ENCODE measurements at regions not wholly inside any gene's neighbourhood (a gene's known extent, or its start where the extent isn't known, plus 50 kb on each side); places are given as distances from the start of the nearest gene placed in this dataset.

DNA sequence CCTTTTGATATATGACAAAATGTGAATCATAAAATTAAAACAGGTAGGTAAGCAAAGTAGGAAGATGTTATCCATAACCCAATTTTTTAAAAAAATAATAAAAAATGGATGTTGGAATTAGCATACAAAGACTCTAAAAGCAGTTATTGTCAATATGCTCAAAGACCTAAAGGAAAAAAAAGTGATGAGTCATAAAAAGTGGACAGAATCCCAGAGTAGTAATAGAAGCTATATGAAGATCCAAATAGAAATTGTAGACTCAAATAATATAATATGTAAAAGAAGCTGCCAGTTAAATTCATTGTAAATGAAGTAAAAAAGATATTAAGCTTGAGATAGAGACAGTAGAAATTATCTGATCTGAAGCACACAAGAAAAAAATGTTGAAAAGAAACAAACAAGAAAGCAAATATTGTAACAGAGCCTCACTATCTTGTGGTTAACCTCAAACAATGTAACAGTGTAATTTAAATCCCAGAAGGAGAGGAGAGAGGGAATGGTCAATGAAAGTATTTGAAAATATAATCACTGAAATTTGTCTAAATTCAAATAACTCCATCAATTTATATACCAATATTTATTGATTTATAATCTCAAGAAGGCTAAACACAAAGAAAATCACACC lies 773.4 kb upstream of the RAG2 start:
- H3K27ac ChIP-seq (ENCODE audit: low read length), result no peak overlapping the region
- H3K36me3 ChIP-seq (ENCODE audit: control insufficient read depth in 1 of 2, insufficient read depth in 2 of 2, low read length in 2 of 2), result no peaks in the 10 kb centered on the region
- H3K9me3 ChIP-seq (ENCODE audit: control insufficient read depth in 1 of 2, low read length in 2 of 2), result peaks cover 0 to 6% of the 10 kb centered on the region in 2 donors
- no peaks in the 10 kb centered on the region for H3K4me1 ChIP-seq (ENCODE audit: control insufficient read depth in 1 of 2, insufficient read depth in 2 of 2, low read length in 2 of 2)
- H3K4me3 ChIP-seq (ENCODE audit: low read depth in 1 of 2, low read length in 2 of 2), result no peak overlapping the region
- no peaks in the 10 kb centered on the region for H3K27me3 ChIP-seq (ENCODE audit: low read depth, low read length)

- Histone ChIP-seq H3K9me3 (ENCODE audit: control insufficient read depth in 1 of 2, low read length in 2 of 2) (peaks cover 0 to 7% of the 10 kb centered on the region in 2 donors), H3K36me3 (ENCODE audit: control insufficient read depth in 1 of 2, insufficient read depth in 2 of 2, low read length in 2 of 2) (no peaks in the 10 kb centered on the region), H3K4me3 (ENCODE audit: low read depth in 1 of 2, low read length in 2 of 2) (no peak overlapping the region), H3K27ac (ENCODE audit: low read length) (no peak overlapping the region), H3K4me1 (ENCODE audit: control insufficient read depth in 1 of 2, insufficient read depth in 2 of 2, low read length in 2 of 2) (no peaks in the 10 kb centered on the region), H3K27me3 (ENCODE audit: low read depth, low read length) (no peaks in the 10 kb centered on the region)
Observed at GRCh38 chr11:37370817-37371216, 772.8 kb upstream of the RAG2 start.

- H3K4me3 ChIP-seq (ENCODE audit: low read depth in 1 of 2, low read length in 2 of 2), result no peak overlapping the region
- H3K27ac ChIP-seq (ENCODE audit: low read length), result no peak overlapping the region
- no peaks in the 10 kb centered on the region for H3K4me1 ChIP-seq (ENCODE audit: control insufficient read depth in 1 of 2, insufficient read depth in 2 of 2, low read length in 2 of 2)
- H3K9me3 ChIP-seq (ENCODE audit: control insufficient read depth in 1 of 2, low read length in 2 of 2), result peaks cover 0 to 15% of the 10 kb centered on the region in 2 donors
- no peaks in the 10 kb centered on the region for H3K27me3 ChIP-seq (ENCODE audit: low read depth, low read length)
- no peaks in the 10 kb centered on the region for H3K36me3 ChIP-seq (ENCODE audit: control insufficient read depth in 1 of 2, insufficient read depth in 2 of 2, low read length in 2 of 2)
Observed at GRCh38 chr11:37364246-37364839, 766.3 kb upstream of the RAG2 start.

GRCh38 chr11:37353192-37353591 lies 755.2 kb upstream of the RAG2 start:
- no peaks in the 10 kb centered on the region for H3K9me3 ChIP-seq (ENCODE audit: control insufficient read depth in 1 of 2, low read length in 2 of 2)
- H3K27me3 ChIP-seq (ENCODE audit: low read depth, low read length), result no peaks in the 10 kb centered on the region
- H3K36me3 ChIP-seq (ENCODE audit: control insufficient read depth in 1 of 2, insufficient read depth in 2 of 2, low read length in 2 of 2), result no peaks in the 10 kb centered on the region

GRCh38 chr11:37352485-37352884 lies 754.4 kb upstream of the RAG2 start:
- Histone ChIP-seq H3K36me3 (ENCODE audit: control insufficient read depth in 1 of 2, insufficient read depth in 2 of 2, low read length in 2 of 2) (no peaks in the 10 kb centered on the region), H3K4me1 (ENCODE audit: control insufficient read depth in 1 of 2, insufficient read depth in 2 of 2, low read length in 2 of 2) (no peaks in the 10 kb centered on the region), H3K9me3 (ENCODE audit: control insufficient read depth in 1 of 2, low read length in 2 of 2) (no peaks in the 10 kb centered on the region), H3K27ac (ENCODE audit: low read length) (no peak overlapping the region), H3K27me3 (ENCODE audit: low read depth, low read length) (no peaks in the 10 kb centered on the region), H3K4me3 (ENCODE audit: low read depth in 1 of 2, low read length in 2 of 2) (no peak overlapping the region)

More at GRCh38 chr11:37353192-37353591, 755.2 kb upstream of the RAG2 start:
- H3K27ac ChIP-seq (ENCODE audit: low read length), result no peak overlapping the region
- no peak overlapping the region for H3K4me3 ChIP-seq (ENCODE audit: low read depth in 1 of 2, low read length in 2 of 2)
- H3K4me1 ChIP-seq (ENCODE audit: control insufficient read depth in 1 of 2, insufficient read depth in 2 of 2, low read length in 2 of 2), result no peaks in the 10 kb centered on the region

GRCh38 chr11:37343290-37343689 lies 745.3 kb upstream of the RAG2 start:
- H3K9me3 ChIP-seq (ENCODE audit: control insufficient read depth in 1 of 2, low read length in 2 of 2), result no peaks in the 10 kb centered on the region
- H3K36me3 ChIP-seq (ENCODE audit: control insufficient read depth in 1 of 2, insufficient read depth in 2 of 2, low read length in 2 of 2), result no peaks in the 10 kb centered on the region
- H3K4me3 ChIP-seq (ENCODE audit: low read depth in 1 of 2, low read length in 2 of 2), result no peak overlapping the region
- H3K27ac ChIP-seq (ENCODE audit: low read length), result no peak overlapping the region
- H3K4me1 ChIP-seq (ENCODE audit: control insufficient read depth in 1 of 2, insufficient read depth in 2 of 2, low read length in 2 of 2), result no peaks in the 10 kb centered on the region
- no peaks in the 10 kb centered on the region for H3K27me3 ChIP-seq (ENCODE audit: low read depth, low read length)

GRCh38 chr11:37336401-37336800 lies 738.4 kb upstream of the RAG2 start:
- Histone ChIP-seq H3K27ac (ENCODE audit: low read length) (no peak overlapping the region), H3K27me3 (ENCODE audit: low read depth, low read length) (no peaks in the 10 kb centered on the region), H3K4me1 (ENCODE audit: control insufficient read depth in 1 of 2, insufficient read depth in 2 of 2, low read length in 2 of 2) (no peaks in the 10 kb centered on the region), H3K36me3 (ENCODE audit: control insufficient read depth in 1 of 2, insufficient read depth in 2 of 2, low read length in 2 of 2) (no peaks in the 10 kb centered on the region), H3K4me3 (ENCODE audit: low read depth in 1 of 2, low read length in 2 of 2) (no peak overlapping the region), H3K9me3 (ENCODE audit: control insufficient read depth in 1 of 2, low read length in 2 of 2) (no peaks in the 10 kb centered on the region)

DNA sequence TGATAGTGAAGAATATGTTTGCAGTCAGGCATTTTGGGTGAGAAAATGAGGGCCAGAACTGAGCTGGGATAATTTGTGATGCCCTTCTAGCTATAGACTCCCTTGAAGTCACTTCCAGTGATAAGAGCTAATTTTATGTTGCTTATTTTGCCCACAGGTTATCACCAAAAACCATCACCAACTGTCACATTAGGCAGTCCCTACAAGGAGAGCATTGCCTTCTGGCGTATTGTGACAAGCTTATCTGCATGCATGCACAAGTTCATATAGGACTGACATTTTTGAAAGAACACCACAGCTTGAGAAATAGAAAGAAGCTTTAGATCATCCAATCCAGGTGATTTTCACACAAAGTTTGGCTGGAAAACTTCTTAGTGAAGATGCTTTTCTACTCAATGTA lies 735.3 kb upstream of the RAG2 start:
- no peaks in the 10 kb centered on the region for H3K9me3 ChIP-seq (ENCODE audit: control insufficient read depth in 1 of 2, low read length in 2 of 2)
- no peaks in the 10 kb centered on the region for H3K27me3 ChIP-seq (ENCODE audit: low read depth, low read length)
- no peak overlapping the region for H3K27ac ChIP-seq (ENCODE audit: low read length)
- H3K4me1 ChIP-seq (ENCODE audit: control insufficient read depth in 1 of 2, insufficient read depth in 2 of 2, low read length in 2 of 2), result no peaks in the 10 kb centered on the region
- no peaks in the 10 kb centered on the region for H3K36me3 ChIP-seq (ENCODE audit: control insufficient read depth in 1 of 2, insufficient read depth in 2 of 2, low read length in 2 of 2)
- no peak overlapping the region for H3K4me3 ChIP-seq (ENCODE audit: low read depth in 1 of 2, low read length in 2 of 2)

DNA sequence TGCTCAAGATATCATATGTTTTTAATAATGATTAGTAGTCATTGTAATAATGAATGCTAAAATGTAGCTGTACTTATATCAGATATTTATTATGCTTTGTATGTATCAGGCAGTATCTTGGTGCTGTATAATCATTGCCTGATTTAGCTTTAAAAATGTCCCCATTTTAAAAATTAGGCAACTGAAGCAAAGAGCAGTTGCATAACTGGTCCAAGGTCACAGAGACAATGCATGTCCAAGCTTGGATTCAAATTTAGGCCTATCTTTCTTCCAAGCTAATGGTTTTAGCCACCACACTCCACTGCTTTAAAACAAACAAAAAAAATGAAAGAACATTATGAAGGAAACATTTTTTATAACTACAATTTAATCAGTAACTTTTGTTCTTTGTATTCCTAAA lies 725.8 kb upstream of the RAG2 start:
- Histone ChIP-seq H3K27ac (ENCODE audit: low read length) (no peak overlapping the region), H3K4me1 (ENCODE audit: control insufficient read depth in 1 of 2, insufficient read depth in 2 of 2, low read length in 2 of 2) (no peaks in the 10 kb centered on the region), H3K36me3 (ENCODE audit: control insufficient read depth in 1 of 2, insufficient read depth in 2 of 2, low read length in 2 of 2) (no peaks in the 10 kb centered on the region), H3K4me3 (ENCODE audit: low read depth in 1 of 2, low read length in 2 of 2) (no peak overlapping the region), H3K27me3 (ENCODE audit: low read depth, low read length) (no peaks in the 10 kb centered on the region), H3K9me3 (ENCODE audit: control insufficient read depth in 1 of 2, low read length in 2 of 2) (no peaks in the 10 kb centered on the region)

GRCh38 chr11:37322333-37323194 lies 724.5 kb upstream of the RAG2 start:
- H3K9me3 ChIP-seq (ENCODE audit: control insufficient read depth in 1 of 2, low read length in 2 of 2), result no peaks in the 10 kb centered on the region
- no peaks in the 10 kb centered on the region for H3K36me3 ChIP-seq (ENCODE audit: control insufficient read depth in 1 of 2, insufficient read depth in 2 of 2, low read length in 2 of 2)
- H3K4me1 ChIP-seq (ENCODE audit: control insufficient read depth in 1 of 2, insufficient read depth in 2 of 2, low read length in 2 of 2), result no peaks in the 10 kb centered on the region
- no peak overlapping the region for H3K27ac ChIP-seq (ENCODE audit: low read length)
- no peaks in the 10 kb centered on the region for H3K27me3 ChIP-seq (ENCODE audit: low read depth, low read length)
- peak overlapping the region in 1 of 2 donors; percentile 30 for H3K4me3 ChIP-seq (ENCODE audit: low read depth in 1 of 2, low read length in 2 of 2)

- Histone ChIP-seq H3K4me1 (ENCODE audit: control insufficient read depth in 1 of 2, insufficient read depth in 2 of 2, low read length in 2 of 2) (no peaks in the 10 kb centered on the region), H3K9me3 (ENCODE audit: control insufficient read depth in 1 of 2, low read length in 2 of 2) (no peaks in the 10 kb centered on the region), H3K4me3 (ENCODE audit: low read depth in 1 of 2, low read length in 2 of 2) (no peak overlapping the region), H3K27ac (ENCODE audit: low read length) (no peak overlapping the region), H3K27me3 (ENCODE audit: low read depth, low read length) (no peaks in the 10 kb centered on the region), H3K36me3 (ENCODE audit: control insufficient read depth in 1 of 2, insufficient read depth in 2 of 2, low read length in 2 of 2) (no peaks in the 10 kb centered on the region)
Observed at GRCh38 chr11:37320921-37321320, 722.9 kb upstream of the RAG2 start.
